ENCODE measurements at regions not wholly inside any gene's neighbourhood (a gene's known extent, or its start where the extent isn't known, plus 50 kb on each side); places are given as distances from the start of the nearest gene placed in this dataset.

DNA sequence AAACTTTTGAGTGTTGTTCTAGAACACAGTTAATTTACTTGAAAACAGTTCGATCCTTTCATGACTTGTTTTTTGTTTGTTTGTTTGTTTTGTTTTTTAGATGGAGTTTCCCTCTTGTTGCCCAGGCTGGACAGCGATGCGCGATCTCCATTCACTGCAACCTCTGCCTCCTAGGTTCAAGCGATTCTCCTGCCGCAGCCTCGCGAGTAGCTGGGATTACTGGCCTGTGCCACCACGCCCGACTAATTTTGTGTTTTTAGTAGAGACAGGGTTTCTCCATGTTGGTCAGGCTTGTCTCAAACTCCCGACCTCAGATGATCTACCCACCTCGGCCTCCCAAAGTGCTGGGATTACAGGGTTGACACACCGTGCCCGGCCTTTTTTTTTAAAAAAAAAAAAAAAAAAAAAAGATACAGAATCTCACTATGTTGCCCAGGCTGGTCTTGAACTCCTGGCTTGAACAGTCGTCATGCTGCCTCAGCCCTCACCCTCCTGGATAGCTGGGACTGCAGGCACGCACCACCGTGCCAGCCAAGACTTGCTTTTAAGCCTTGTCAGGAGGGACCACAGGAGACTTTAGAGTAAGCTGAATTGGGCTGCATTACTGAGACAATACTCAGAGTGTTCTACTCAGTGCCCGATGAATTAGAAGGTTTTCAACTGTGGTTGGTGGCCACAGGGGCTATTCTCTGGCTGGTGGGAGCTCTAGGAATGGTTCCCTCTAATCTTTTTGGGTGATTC lies 76.7 kb upstream of the SLC22A16 start (continued):
- TF ChIP-seq CBX8 (IDR thresholded peaks at IDR 0.05; ENCODE audit: borderline replicate concordance, extremely low read depth, low read depth, low read length, poor library complexity, severe bottlenecking) = no peak

DNA sequence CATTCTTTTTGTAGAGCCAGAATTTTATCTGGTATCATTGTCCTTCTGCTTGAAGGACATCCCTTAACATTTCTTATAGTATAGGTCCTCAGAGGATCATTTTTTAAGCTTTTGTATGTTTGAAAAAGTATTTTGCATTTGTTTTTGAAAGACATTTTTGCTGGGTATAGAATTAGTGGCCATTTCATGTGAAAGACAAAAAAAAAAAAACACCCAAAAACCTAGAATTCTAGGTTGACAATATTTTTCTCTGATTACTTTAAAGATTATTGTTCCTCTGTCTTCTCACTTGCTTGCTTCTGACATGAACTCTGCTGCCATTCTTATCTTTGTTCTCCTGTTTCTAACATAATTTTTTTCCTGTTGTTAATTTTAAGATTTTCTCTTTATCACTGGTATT lies 75.7 kb upstream of the SLC22A16 start:
- Histone ChIP-seq H3K4me1 (replicated peaks in 1 of 2; ENCODE audit: control insufficient read depth in 2 of 2, insufficient read depth in 2 of 2, low read length in 2 of 2) (no peaks in the 10 kb centered on the region), H3K9me3 (replicated peaks; ENCODE audit: control insufficient read depth, insufficient read depth, low read depth, low read length) (peaks cover 5% of the 10 kb centered on the region), H3K4me3 (no peak overlapping the region), H3K79me2 (ENCODE audit: control insufficient read depth, insufficient read depth, low read length) (no peaks in the 10 kb centered on the region), H3K27ac (ENCODE audit: extremely low read depth, low read depth, low read length) (no peak overlapping the region), H3K36me3 (ENCODE audit: control insufficient read depth, insufficient read depth, low read length) (no peaks in the 10 kb centered on the region), H2AFZ (ENCODE audit: low read depth, low read length) (no peak overlapping the region), H3K9ac (ENCODE audit: insufficient read depth in 1 of 2, low read depth in 2 of 2, low read length in 2 of 2) (no peak overlapping the region), H3K9me1 (ENCODE audit: control insufficient read depth, insufficient read depth, low read length) (no peaks in the 10 kb centered on the region), H3K27me3 (ENCODE audit: control insufficient read depth in 2 of 2, insufficient read depth in 2 of 2, low read length in 2 of 2) (peaks cover 12 to 31% of the 10 kb centered on the region in 2 experiments), H4K20me1 (replicated peaks; ENCODE audit: control insufficient read depth, insufficient read depth, low read length) (no peaks in the 10 kb centered on the region), H3K4me2 (ENCODE audit: insufficient read depth, low read length) (no peak overlapping the region)
- no TSS peak for BruUV-seq (replicated peaks)
- POLR2A ChIA-PET = no interaction called here
- DNase-seq (ENCODE audit: extremely low read depth in 1 of 4, low spot score in 3 of 4) = no peak
- CTCF ChIA-PET (ENCODE audit: low intra/inter-chr PET ratio) = no interaction called here
- ATAC-seq = no peak
- no peak for FAIRE-seq
- in situ Hi-C loops (cut with MboI) (no loop called here), intact Hi-C loops (cut with micrococcal nuclease) (no loop called here)
- no peak for TF ChIP-seq ZBTB8A (IDR thresholded peaks at IDR 0.05; ENCODE audit: partially characterized antibody)
- no peak for TF ChIP-seq HDAC2 (IDR thresholded peaks at IDR 0.05)
- TF ChIP-seq, protein P1, sequence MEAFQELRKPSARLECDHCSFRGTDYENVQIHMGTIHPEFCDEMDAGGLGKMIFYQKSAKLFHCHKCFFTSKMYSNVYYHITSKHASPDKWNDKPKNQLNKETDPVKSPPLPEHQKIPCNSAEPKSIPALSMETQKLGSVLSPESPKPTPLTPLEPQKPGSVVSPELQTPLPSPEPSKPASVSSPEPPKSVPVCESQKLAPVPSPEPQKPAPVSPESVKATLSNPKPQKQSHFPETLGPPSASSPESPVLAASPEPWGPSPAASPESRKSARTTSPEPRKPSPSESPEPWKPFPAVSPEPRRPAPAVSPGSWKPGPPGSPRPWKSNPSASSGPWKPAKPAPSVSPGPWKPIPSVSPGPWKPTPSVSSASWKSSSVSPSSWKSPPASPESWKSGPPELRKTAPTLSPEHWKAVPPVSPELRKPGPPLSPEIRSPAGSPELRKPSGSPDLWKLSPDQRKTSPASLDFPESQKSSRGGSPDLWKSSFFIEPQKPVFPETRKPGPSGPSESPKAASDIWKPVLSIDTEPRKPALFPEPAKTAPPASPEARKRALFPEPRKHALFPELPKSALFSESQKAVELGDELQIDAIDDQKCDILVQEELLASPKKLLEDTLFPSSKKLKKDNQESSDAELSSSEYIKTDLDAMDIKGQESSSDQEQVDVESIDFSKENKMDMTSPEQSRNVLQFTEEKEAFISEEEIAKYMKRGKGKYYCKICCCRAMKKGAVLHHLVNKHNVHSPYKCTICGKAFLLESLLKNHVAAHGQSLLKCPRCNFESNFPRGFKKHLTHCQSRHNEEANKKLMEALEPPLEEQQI (IDR thresholded peaks at IDR 0.05) = no peak
- TF ChIP-seq, protein P2, sequence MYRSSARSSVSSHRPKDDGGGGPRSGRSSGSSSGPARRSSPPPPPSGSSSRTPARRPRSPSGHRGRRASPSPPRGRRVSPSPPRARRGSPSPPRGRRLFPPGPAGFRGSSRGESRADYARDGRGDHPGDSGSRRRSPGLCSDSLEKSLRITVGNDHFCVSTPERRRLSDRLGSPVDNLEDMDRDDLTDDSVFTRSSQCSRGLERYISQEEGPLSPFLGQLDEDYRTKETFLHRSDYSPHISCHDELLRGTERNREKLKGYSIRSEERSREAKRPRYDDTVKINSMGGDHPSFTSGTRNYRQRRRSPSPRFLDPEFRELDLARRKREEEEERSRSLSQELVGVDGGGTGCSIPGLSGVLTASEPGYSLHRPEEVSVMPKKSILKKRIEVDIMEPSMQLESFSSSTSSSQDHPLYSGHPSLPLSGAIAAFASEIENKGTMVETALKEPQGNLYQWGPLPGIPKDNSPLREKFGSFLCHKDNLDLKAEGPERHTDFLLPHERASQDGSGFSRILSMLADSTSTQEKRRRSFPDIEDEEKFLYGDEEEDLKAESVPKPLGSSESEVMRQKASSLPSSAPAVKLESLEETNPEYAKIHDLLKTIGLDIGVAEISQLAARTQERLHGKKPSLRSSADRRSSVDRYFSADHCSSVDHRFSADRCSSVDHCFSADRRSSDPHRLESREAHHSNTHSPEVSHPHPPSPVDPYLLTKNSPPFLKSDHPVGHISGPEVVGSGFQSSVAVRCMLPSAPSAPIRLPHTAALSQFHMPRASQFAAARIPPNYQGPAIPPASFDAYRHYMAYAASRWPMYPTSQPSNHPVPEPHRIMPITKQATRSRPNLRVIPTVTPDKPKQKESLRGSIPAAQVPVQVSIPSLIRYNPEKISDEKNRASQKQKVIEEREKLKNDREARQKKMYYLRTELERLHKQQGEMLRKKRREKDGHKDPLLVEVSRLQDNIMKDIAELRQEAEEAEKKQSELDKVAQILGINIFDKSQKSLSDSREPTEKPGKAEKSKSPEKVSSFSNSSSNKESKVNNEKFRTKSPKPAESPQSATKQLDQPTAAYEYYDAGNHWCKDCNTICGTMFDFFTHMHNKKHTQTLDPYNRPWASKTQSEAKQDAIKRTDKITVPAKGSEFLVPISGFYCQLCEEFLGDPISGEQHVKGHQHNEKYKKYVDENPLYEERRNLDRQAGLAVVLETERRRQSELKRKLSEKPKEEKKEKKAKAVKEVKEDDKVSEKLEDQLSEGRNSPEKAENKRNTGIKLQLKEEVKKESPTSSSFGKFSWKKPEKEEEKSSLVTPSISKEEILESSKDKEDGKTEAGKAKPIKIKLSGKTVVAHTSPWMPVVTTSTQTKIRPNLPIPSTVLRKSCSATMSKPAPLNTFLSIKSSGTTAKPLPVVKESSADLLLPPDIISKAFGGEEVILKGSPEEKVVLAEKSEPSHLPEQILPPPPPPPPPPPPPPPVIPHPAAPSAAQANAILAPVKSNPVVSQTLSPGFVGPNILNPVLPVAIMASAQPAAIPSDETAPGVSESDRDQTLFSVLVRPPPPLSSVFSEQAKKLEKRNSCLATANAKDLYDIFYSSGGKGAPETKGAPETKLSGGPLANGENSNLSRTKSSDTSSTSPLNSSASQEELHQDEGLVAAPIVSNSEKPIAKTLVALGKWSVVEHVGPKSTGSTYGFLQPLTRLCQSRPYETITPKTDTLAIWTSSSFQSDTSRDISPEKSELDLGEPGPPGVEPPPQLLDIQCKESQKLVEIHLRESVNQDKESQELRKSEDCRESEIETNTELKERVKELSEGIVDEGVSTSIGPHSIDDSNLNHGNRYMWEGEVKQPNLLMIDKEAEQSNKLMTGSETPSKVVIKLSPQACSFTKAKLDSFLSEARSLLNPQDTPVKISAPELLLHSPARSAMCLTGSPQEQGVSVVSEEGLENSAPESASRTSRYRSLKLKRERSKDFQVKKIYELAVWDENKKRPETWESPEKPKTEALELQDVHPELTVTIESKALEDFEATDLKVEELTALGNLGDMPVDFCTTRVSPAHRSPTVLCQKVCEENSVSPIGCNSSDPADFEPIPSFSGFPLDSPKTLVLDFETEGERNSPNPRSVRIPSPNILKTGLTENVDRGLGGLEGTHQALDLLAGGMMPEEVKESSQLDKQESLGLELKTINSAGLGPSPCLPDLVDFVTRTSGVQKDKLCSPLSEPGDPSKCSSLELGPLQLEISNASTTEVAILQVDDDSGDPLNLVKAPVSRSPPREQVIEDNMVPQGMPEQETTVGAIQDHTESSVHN (IDR thresholded peaks at IDR 0.05; ENCODE audit: borderline replicate concordance in 1 of 2, low read depth in 1 of 2) = no peak
- TF ChIP-seq GATAD2A (IDR thresholded peaks at IDR 0.05) = no peak
- TF ChIP-seq KLF1 (tag; IDR thresholded peaks at IDR 0.05) = no peak
- TF ChIP-seq, protein P3, sequence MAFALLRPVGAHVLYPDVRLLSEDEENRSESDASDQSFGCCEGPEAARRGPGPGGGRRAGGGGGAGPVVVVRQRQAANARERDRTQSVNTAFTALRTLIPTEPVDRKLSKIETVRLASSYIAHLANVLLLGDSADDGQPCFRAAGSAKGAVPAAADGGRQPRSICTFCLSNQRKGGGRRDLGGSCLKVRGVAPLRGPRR (CRISPR knock-in tag; IDR thresholded peaks at IDR 0.05) = no peak
- no peak for TF ChIP-seq KLF16 (IDR thresholded peaks at IDR 0.05)
- no peak for TF ChIP-seq EGR1 (conservative IDR thresholded peaks at IDR 0.05)

Measured in K562 (cell line).